T-helper 9 cell (primary cell): ENCODE measurements at regions not wholly inside any gene's neighbourhood (a gene's known extent, or its start where the extent isn't known, plus 50 kb on each side); places are given as distances from the start of the nearest gene placed in this dataset.

Experiments
- DNase-seq: peaks from one replicate; pipeline ENCODE4 v3.0.0-alpha.2; 2020

GRCh38 chr10:124302951-124303505 lies 115.7 kb downstream of the OAT start:
- DNase-seq: no peak

GRCh38 chr10:124301736-124302135 lies 117.0 kb downstream of the OAT start:
- DNase-seq: no peak

GRCh38 chr10:124300735-124301134 lies 118.0 kb downstream of the OAT start:
- no peak for DNase-seq

- DNase-seq: no peak
These were observed 118.5 kb downstream of the OAT start for GRCh38 chr10:124300224-124300623.

- no peak for DNase-seq
These were observed 119.0 kb downstream of the OAT start for GRCh38 chr10:124299696-124300095.

GRCh38 chr10:124298891-124299290 lies 119.8 kb downstream of the OAT start:
- DNase-seq: no peak

GRCh38 chr10:124296813-124297788 lies 121.6 kb downstream of the OAT start:
- no peak for DNase-seq

GRCh38 chr10:124296121-124296812 lies 122.5 kb downstream of the OAT start:
- no peak for DNase-seq

- no peak for DNase-seq
These were observed 123.6 kb downstream of the OAT start for GRCh38 chr10:124294811-124295770.

- no peak for DNase-seq
These were observed 124.9 kb downstream of the OAT start for GRCh38 chr10:124293616-124294449.

GRCh38 chr10:124292911-124293615 lies 125.7 kb downstream of the OAT start:
- no peak for DNase-seq

- DNase-seq: no peak
These were observed 127.6 kb downstream of the OAT start for GRCh38 chr10:124291001-124291701.

- no peak for DNase-seq
These were observed 128.6 kb downstream of the OAT start for GRCh38 chr10:124289851-124290795.

GRCh38 chr10:124288928-124289850 lies 129.5 kb downstream of the OAT start:
- DNase-seq: no peak

GRCh38 chr10:124288486-124288885 lies 130.2 kb downstream of the OAT start:
- no peak for DNase-seq

- DNase-seq: no peak
These were observed 130.9 kb downstream of the OAT start for GRCh38 chr10:124287791-124288190.

GRCh38 chr10:124287071-124287685 lies 131.5 kb downstream of the OAT start:
- no peak for DNase-seq
